Upper lobe of left lung (tissue), 6 donors: ENCODE measurements at regions not wholly inside any gene's neighbourhood (a gene's known extent, or its start where the extent isn't known, plus 50 kb on each side); places are given as distances from the start of the nearest gene placed in this dataset.

ENCODE experiments used
- ATAC-seq, 2 donors: fragments of 200-7000 bp; cut with Tn5 transposase; one replicate each; pipeline ENCODE4 v1.9.1; 2022; ENCODE audit warnings: mild to moderate bottlenecking in 2 of 2, moderate library complexity in 2 of 2; ENCODE audit not compliant: low FRiP score in 2 of 2
- DNase-seq, 2 donors: peaks; one replicate each; pipeline ENCODE4 v3.0.0-alpha.2; 2019 to 2020
- H3K27ac ChIP-seq, 4 donors: fragments of 200-600 bp; sonication (generic); one replicate each; pipeline ENCODE4 v1.5.1; 2016 to 2019
- H3K27me3 ChIP-seq, 4 donors: fragments of 200-600 bp; sonication (generic); one replicate each; pipeline ENCODE4 v1.5.1; 2017 to 2019
- H3K36me3 ChIP-seq, 4 donors: fragments of 200-600 bp; sonication (generic); one replicate each; pipeline ENCODE4 v1.5.1; 2016 to 2019
- H3K4me1 ChIP-seq, 4 donors: fragments of 200-600 bp; sonication (generic); one replicate each; pipeline ENCODE4 v1.5.1; 2018 to 2019
- H3K4me3 ChIP-seq, 4 donors: fragments of 200-600 bp; sonication (generic); one replicate each; pipeline ENCODE4 v1.5.1; 2017 to 2019; ENCODE audit warnings: mild to moderate bottlenecking in 2 of 4, moderate library complexity in 1 of 4
- H3K9me3 ChIP-seq, 4 donors: fragments of 200-600 bp; sonication (generic); one replicate each; pipeline ENCODE4 v1.5.1; 2018 to 2019
- CTCF ChIP-seq, 6 experiments: fragments of 450-650 bp in 4 of 6; fragments of 200-600 bp in 2 of 6; sonication (generic) in 2 of 6; IDR thresholded peaks; one replicate each; pipeline ENCODE4 v1.5.1; 2016 to 2019; ENCODE audit warnings: antibody characterized with exemption in 6 of 6
- EP300 ChIP-seq, 4 donors: sonication (generic); formaldehyde crosslinking; IDR thresholded peaks; one replicate each; pipeline ENCODE4 v1.5.1; 2017; ENCODE audit warnings: antibody characterized with exemption in 4 of 4, control low read depth in 2 of 4
- POLR2A ChIP-seq, 4 donors: fragments of 450-650 bp; IDR thresholded peaks; one replicate each; pipeline ENCODE4 v1.5.1; 2016 to 2017; ENCODE audit warnings: antibody characterized with exemption in 4 of 4, mild to moderate bottlenecking in 2 of 4
- POLR2AphosphoS5 ChIP-seq, 2 donors: sonication (generic); formaldehyde crosslinking; IDR thresholded peaks; one replicate each; pipeline ENCODE4 v1.5.1; 2017; ENCODE audit warnings: antibody characterized with exemption in 2 of 2
- whole genome bisulfite sequencing, 2 donors: methylation state at CpG; one replicate each; pipeline ENCODE4 v1.1.5; 2017 to 2018; 5-methylcytosine and 5-hydroxymethylcytosine counted together
- donor health status: DM: no; HTN: no; CAD: no; lungs with moderate emphysema.
- donor health status: DM: no; HTN: yes; CAD: no; lungs with severe emphysema.

- WGBS, 2 donors = 51 to 56% methylated on average over 3 of the region's 3 CpGs
- Histone ChIP-seq H3K36me3 (no peaks in the 10 kb centered on the region), H3K27ac (no peak overlapping the region), H3K4me3 (no peak overlapping the region), H3K4me1 (no peaks in the 10 kb centered on the region), H3K27me3 (no peaks in the 10 kb centered on the region), H3K9me3 (no peaks in the 10 kb centered on the region)
- ATAC-seq (no peak), DNase-seq (no peak)
- TF ChIP-seq CTCF (IDR thresholded peaks at IDR 0.05) = no peak
- TF ChIP-seq POLR2AphosphoS5 (IDR thresholded peaks at IDR 0.05) = no peak
- no peak for TF ChIP-seq EP300 (IDR thresholded peaks at IDR 0.05)
- no peak for TF ChIP-seq POLR2A (IDR thresholded peaks at IDR 0.05)
Measured at GRCh38 chr5:143698574-143698973, 113.4 kb upstream of the HMHB1 start.

GRCh38 chr5:143696921-143697320, 115.0 kb upstream of the HMHB1 start:
- DNase-seq = no peak
- no peaks in the 10 kb centered on the region for H3K9me3 ChIP-seq
- H3K4me1 ChIP-seq = no peaks in the 10 kb centered on the region
- no peaks in the 10 kb centered on the region for H3K27me3 ChIP-seq
- H3K36me3 ChIP-seq = no peaks in the 10 kb centered on the region
- TF ChIP-seq CTCF (IDR thresholded peaks at IDR 0.05) = no peak
- TF ChIP-seq POLR2A (IDR thresholded peaks at IDR 0.05) = no peak
- TF ChIP-seq EP300 (IDR thresholded peaks at IDR 0.05) = no peak
- no peak for TF ChIP-seq POLR2AphosphoS5 (IDR thresholded peaks at IDR 0.05)
- WGBS, 2 donors = 69 to 70% methylated on average over 4 of the region's 4 CpGs
- no peak for ATAC-seq
- no peak overlapping the region for H3K27ac ChIP-seq
- H3K4me3 ChIP-seq = no peak overlapping the region

GRCh38 chr5:143695941-143696340, 116.0 kb upstream of the HMHB1 start:
- Histone ChIP-seq H3K9me3 (no peaks in the 10 kb centered on the region), H3K27ac (no peak overlapping the region), H3K36me3 (no peaks in the 10 kb centered on the region), H3K27me3 (no peaks in the 10 kb centered on the region), H3K4me3 (no peak overlapping the region), H3K4me1 (no peaks in the 10 kb centered on the region)
- 59 to 66% methylated on average over 1 of the region's 1 CpG for WGBS, 2 donors
- no peak for DNase-seq
- TF ChIP-seq POLR2AphosphoS5 (IDR thresholded peaks at IDR 0.05) = no peak
- no peak for TF ChIP-seq CTCF (IDR thresholded peaks at IDR 0.05)
- no peak for TF ChIP-seq POLR2A (IDR thresholded peaks at IDR 0.05)
- no peak for TF ChIP-seq EP300 (IDR thresholded peaks at IDR 0.05)
- no peak for ATAC-seq

- H3K27me3 ChIP-seq = no peaks in the 10 kb centered on the region
- H3K27ac ChIP-seq = no peak overlapping the region
- no peak for ATAC-seq
- H3K9me3 ChIP-seq = no peaks in the 10 kb centered on the region
- no peak for TF ChIP-seq POLR2A (IDR thresholded peaks at IDR 0.05)
- no peak for TF ChIP-seq CTCF (IDR thresholded peaks at IDR 0.05)
- TF ChIP-seq POLR2AphosphoS5 (IDR thresholded peaks at IDR 0.05) = no peak
- no peak for TF ChIP-seq EP300 (IDR thresholded peaks at IDR 0.05)
- no peak overlapping the region for H3K4me3 ChIP-seq
- 91 to 92% methylated on average over 7 of the region's 7 CpGs for WGBS, 2 donors
- no peak for DNase-seq
- no peaks in the 10 kb centered on the region for H3K36me3 ChIP-seq
- H3K4me1 ChIP-seq = no peaks in the 10 kb centered on the region
Measured at GRCh38 chr5:143695244-143695864, 116.6 kb upstream of the HMHB1 start.

- whole genome bisulfite sequencing, 2 donors = 73 to 81% methylated on average over 4 of the region's 4 CpGs
- Histone ChIP-seq H3K9me3 (no peaks in the 10 kb centered on the region), H3K4me3 (no peak overlapping the region), H3K27ac (no peak overlapping the region), H3K4me1 (no peaks in the 10 kb centered on the region), H3K36me3 (no peaks in the 10 kb centered on the region), H3K27me3 (no peaks in the 10 kb centered on the region)
- TF ChIP-seq CTCF (IDR thresholded peaks at IDR 0.05) = no peak
- DNase-seq (no peak), ATAC-seq (no peak)
Measured at GRCh38 chr5:143694357-143694756, 117.6 kb upstream of the HMHB1 start.
